COLO829 (cell line): ENCODE measurements at regions not wholly inside any gene's neighbourhood (a gene's known extent, or its start where the extent isn't known, plus 50 kb on each side); places are given as distances from the start of the nearest gene placed in this dataset.

ENCODE experiments used
- DNase-seq: peaks from one replicate; pipeline ENCODE4 v3.0.0; 2012; ENCODE audit warnings: low spot score

DNA sequence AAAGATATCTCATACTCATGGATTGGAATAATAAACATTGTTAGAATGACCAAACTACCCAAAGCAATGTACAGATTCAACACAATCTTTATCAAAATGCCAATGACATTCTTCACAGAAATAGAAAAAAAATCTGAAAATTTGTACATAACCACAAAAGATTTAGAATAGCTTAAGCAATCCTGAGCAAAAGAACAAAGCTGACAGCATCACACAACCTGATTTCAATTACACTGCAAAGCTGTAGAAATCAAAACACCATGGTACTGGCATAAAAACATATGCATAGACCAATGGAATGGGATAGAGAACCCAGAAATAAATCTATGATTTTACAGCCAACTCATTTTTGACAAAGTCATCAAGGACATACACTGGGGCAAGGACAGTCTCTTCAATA, 130.0 kb upstream of the TMEM72 start:
- DNase-seq: no peak

DNA sequence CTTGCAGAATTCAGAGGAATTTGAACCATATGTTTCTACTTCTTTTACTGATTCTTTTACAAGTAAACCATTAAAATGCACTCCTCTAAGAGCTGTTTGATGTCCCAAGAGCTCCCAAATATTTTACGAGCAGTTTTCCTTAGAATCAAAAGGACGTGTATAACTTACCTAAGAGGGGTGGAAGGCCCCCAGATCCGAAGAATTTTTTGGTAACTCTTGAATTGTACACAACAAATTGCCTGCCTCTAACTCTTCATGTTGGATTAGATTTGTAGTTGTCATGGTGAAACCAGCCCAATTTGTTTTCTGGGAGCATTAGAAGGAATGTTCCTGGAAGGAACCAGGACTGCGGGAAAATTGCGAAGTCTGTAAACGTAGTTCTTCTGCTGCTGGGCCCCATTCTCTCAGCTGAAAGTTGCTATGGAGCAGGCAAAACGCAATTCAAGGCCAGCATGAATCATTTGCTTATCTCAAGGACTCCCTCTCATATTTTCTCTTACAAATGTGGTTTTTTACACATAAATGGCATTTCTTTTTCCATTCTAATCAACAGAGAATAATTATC, 124.8 kb upstream of the TMEM72 start:
- no peak for DNase-seq

DNA sequence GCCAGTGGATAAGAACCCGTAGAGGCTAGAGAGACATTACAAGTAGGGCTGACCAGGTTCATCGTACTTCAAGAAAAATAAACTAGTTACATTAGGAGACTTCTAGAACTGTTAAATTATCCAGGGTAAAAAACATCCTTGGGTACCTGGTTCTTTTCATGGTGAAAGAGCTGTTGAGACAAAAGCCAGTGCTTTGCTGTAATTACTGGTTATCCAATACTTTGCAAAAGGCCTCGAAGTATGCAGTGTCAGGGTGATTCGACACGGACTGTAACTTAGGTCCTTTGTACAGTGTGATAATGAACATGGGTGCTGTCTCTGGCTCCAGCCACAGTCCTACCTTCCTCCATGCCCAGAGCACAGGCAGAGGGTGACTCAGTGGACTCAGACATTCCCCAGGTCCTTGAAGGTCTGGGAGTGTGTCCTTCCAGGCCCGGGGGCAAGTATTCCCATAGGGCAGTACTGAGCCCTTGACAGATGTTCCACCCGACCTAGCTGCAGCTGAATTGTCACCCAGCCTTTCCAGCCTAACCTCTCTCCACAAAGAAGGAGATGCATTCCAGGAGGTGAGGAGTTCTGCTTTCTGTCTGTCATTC, 123.6 kb upstream of the TMEM72 start:
- no peak for DNase-seq

DNA sequence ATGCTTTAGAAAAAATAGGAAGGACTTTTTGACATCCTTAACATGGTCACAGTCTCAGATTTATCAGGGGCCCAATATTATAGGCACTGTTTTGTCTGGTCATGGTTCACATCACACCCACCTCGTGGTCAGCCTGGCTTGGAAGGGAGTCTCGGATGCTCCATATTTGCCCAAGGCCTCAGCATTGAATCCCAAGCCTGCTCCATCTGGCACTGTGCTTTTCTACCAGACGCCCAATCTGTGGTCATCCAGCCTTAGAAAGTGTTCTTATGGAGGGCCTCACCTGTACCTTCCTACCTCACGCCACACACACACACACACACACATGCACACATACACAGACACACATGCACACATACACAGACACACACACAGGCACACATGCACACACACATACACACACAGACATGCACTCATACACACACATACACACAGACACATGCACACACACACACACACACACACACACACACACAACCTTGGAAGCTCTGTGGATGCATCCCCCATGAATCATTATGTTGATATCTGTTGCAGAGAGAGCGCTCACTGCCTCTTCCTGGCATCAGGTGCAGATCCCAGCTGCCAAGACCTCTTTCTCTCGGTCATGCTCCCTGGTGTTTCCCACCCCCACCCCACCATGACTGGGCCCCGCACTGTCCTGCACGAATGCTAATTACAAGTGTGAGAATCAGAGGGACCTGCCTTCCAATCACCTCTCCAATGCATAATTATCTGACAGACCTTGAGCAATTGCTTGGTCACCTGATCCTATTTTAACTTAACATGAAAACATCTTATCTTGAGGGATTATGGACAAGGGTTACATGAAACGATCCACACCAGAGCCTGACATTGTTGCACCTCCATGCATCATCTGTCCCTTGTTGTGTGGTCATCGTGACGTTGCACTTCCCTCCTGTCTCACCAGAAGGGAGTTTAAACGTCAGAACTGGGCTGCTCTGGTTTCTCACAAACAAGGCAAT, 122.7 kb upstream of the TMEM72 start:
- DNase-seq: no peak

DNA sequence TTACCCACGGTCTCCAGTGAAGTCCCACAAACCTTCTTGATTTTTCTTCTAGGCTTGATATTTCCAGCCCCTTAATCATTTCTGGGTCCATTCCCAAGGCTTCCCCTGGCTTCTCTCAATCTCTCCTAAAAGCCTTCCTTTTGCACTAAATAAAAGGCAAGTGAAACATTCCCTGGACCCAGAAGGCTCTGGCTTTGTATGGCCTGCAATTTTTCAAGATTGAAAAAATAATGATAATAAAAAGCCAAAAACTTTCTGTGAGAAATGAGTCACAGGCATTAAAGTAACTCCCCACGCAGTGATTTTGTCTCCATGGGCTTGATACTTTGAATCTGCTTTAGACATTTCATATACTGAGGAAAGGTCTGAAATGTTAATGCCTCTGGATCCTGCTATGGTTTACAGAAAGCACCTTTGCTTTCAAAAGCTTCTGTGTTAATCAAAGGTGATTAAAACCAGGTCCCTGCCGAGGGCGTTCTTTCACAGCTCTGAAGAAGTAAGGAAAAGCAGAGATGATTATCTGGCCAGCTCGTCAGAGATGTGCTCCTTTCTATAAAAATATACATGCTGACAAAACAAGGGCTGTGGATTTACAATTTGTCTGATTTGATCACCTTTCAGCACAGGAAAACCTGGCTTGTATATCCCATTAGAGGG, 118.9 kb upstream of the TMEM72 start:
- DNase-seq: no peak

DNA sequence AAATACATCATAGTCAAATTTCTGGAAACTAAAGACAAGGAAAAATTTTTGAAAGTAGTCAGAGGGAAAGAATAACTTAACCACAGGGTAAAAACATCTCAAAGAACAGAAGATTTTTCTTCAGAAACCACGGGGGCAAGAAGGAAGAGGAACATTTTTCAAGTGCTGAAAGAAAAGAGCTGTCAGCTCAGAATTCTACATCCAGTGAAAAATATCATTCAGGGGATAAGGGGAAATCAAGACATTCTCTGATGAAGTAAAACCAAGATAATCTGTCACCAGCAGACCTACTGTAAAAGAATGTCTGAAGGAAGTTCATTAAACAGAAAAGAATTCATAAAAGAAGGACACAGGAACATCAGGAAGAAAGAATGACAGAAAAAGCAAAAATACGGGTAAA, 111.2 kb upstream of the TMEM72 start:
- no peak for DNase-seq

DNA sequence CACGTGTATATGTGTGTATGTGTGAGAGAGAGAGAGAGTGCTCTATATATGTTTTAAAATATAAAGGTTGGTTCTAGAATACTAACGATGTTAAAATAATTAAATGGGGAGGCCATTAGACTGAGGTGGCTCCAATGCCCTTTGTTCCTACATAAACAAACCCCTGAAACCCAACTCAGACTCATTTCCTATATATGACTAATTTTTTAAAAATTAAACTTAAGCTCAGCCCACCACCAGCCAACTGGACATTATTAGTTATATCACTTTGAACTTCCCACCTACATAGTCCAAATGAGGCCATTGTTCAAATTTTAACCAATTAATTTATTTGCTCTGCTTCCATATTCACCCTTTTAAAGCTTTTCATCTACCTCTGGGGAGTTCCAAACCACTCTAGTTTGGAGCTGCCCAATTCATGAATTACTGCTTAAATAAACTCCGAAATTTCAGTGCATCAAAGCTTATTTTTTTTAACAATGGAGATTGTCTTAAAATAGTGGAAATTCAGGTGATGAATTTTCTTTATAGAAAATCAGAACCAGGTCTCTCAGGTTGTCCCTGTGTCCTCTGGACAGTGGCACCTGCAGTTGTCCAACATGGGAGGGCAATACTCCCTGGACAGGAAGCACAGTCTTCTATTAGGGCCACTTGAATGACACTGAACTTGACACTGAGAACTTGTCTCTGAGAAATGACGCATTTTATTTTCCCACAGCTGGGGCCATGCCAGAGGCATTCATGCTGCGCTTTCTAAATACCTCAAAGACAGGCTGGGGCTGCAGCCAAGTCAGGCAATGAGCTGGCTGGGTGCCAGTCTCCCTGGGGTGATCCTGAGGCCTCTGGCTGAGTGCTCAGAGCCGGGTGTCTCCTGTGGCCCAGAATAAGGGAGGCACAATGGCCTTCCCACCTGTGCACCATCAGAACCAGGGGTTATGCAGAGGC, 109.5 kb upstream of the TMEM72 start:
- no peak for DNase-seq

DNA sequence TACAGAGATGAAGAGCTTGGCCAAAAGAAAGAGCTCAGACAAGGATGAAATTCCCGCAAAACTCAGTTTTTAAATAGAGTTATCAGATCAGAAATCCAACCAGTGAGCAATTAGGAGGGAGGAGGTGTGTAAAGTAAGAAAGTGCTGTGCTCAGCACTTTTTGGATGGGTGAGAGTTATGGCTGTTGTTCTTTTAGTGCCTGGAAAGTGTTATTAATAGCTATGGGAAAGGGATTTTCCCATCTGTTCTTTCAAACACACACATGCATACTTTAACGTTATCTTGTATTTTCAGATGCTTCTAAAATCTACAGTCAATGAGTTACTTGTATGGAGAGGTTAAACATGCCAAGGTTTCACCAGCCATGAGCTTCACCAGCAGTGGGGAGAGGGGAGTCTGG, 107.3 kb upstream of the TMEM72 start:
- DNase-seq: no peak

DNA sequence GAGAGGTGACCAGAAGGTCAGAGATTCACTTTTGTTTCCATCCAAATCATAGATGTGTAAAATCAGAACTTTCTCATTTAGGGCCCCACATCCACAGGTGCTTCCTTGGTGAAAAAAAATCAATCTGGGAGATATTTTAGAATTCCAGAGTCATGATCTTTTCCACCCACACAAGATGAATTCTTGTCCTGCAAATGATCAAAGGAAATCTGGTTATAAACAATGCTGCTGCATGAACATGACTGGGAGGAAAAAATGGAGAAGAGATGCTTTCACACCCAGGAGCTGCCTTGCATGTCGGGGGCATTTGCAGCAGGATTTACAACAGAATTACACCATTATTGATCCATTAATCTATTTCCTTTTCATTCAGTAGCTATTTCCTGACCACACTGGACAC, 106.5 kb upstream of the TMEM72 start:
- no peak for DNase-seq

DNA sequence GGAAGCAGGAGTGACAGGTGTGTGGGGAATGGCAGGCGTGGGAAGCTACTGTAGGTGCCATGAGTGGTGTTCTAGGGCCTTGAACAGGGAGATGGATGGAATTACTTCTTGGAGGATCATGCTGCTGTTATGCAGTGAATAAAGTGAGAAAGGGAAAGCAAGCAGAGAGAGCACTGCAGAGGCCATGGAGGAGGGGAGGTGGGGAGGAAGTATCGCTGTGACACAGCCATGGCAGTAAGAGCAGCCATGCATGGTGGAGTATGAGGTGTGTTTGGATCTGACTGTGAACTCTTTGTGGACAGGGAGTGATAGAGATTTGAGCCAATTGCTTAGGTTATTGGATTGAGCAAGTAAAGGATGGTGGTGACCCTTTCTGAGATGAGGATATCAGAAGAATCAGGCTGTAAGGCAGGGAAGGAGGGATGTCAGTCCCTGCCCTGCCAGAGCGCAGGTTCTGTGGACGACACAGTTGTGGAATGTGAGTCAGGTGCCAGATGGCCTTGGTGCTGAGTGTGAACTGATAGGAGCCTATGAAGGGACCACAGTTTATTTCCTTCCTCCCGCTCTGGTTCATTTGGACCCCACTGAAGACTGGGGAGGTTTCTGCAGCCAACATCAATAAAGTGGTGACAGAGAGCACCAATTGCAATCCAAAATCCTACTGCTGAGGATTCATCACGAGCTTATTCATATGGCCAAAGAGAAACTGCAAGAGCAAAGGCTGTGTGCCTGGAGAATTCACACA, 105.5 kb upstream of the TMEM72 start:
- no peak for DNase-seq

DNA sequence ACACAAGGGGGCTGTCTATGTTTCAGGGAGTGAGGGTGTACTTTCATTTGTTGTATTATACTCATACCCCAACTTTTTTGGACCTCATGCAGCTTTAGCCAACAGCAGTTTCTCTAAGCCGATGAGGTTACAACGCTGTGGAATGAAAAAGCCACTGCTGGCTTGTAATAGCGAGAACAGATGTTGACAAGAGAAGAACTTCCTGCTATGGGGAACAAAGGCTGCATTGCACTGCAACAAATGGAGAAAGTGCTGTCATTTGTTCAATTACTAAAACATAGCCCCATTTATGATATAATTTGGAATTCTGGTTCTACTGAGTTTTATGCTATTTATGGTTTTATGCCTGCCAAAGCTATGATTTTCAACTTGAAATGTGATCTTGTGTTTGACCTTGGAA, 104.2 kb upstream of the TMEM72 start:
- DNase-seq: no peak

DNA sequence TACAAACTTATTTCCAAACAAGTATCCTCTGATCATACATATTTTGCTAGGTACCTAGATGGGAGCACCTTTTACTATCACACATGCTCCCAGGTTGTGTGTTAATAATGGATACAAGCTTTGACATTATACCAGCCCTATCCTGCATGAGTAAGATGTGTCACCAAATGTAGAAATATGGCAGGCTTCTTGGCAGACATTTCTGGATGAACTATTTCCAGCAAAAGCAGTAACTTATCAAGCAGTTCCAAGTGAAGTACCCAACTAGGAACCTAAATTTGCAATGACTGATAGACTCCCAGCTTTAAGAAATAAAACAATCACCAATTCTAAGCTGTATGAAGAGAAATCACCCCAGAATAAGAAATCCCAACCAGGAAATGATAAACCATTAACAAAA, 103.7 kb upstream of the TMEM72 start:
- DNase-seq: no peak

DNA sequence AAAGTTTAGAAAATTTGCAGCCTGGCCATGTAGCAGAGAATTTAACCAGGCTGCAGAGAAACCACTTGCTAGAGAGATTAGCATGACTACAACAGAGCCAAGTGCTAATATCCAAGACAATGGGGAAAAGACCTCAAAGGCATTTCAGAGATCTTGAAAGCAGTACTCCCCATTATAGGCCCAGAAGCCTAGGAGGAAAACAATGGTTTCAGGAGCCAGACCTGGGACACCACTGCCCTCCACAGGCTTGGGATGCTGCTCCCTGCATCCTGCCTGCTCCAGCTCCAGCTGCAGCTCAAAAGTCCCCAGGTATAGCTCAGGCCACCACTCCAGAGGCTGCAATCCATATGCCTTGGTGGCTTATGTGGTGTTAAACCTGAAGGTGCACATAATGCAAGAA, 101.5 kb upstream of the TMEM72 start:
- no peak for DNase-seq

DNA sequence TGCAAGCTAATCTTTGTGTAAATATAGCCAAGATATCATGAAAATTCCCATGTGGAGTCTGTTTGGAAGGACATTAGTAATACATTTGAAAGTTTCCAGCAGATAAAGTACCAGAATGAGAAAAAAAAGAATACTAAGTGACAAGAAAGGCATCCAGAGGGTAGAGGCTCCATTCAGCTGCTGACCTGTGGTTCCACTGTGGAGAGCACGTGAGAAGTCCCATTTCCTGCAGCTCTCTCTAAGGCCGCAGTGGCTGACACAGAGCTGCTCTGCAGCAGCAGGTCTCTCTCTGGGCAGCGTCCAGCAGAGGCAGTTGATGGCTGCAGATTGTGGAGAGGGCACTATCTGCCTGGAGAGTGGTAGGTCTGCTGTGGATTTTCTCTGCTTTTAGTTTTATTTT, 100.1 kb upstream of the TMEM72 start:
- no peak for DNase-seq

DNA sequence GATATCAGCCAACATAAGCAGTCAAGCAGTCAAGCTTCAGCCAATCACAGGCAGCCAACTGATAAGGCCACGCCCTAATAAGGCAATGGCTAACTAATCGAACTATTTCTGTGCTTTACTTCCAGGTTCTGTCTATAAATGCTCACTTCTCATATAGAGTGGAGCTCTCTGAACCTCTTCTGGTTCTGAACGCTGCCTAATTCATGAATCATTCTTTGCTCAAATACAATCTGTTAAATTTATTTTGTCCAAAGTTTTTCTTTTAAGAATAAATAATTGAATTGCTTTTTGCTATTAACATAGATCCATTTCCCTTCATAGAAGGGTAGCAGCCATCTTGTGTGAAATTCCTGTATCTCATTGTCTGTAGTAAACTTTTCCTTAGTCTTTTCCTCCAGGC, 97.9 kb upstream of the TMEM72 start:
- DNase-seq: no peak

DNA sequence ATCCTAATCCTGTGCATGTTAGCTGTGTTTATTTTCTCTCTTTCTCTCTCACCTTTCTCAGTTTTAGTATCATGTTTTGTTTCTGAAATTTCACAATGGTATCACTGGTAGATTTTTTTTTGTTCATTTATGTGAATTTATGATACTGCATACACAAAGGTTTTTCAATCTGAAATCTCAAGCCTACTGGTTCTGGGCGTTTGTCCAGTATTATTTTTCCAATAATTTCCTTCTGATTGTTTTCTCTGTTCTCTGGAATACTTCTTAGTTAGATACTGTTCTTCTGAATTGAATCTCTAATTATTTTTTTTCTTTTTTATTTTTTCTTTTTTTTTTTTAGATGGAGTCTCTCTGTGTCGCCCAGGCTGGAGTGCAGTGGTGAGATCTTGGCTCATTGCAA, 96.2 kb upstream of the TMEM72 start:
- no peak for DNase-seq

DNA sequence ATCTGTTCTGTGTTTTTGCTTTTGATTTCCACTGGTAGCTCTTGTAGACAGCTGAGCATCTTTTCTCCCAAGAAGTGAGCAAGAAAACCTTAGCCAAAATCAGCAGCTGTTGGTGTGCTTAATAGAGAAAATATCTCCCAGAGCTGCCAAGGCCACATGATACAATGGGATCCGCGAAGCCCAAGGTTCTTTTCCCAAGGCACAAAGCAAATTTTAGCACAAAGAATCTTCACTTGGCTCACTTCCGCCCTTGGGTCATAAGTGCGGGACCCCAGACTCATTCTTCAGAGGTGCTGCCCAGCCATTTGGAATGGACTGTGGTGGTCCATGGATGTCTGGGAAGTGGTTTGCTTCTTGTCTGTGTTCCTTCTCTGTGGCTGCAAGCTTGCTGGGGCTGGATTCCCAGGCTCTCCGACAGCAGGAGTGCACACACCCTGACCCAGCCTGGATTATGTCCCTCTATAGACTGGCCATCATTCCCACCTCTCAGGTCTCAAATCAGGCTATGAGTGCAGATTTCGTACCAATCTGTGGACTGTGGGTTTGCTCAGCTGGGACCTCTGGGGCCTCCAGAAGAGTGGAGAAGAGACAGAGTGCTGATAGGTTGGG, 93.0 kb upstream of the TMEM72 start:
- DNase-seq: no peak

DNA sequence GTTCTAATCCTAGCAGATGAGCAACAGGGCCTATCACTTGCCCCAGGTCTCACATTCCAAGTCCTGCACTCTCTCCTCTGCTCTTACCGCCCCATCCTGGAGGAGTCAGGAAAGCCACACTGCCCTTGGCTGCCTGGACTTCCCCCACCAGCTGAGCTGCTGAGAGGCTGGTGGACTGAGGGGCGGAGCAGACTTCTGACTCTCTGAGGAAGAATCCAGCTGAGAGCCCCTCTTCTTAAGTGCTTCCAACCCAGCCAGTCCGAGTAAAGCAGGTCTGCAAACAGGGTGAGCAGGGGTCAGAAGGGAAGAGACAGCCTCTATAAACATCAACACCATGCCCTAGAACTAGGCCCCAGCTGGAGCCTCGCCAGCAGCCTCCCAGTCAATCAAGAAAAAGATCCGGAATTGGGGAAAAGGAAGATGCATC, 92.4 kb upstream of the TMEM72 start:
- DNase-seq: no peak

DNA sequence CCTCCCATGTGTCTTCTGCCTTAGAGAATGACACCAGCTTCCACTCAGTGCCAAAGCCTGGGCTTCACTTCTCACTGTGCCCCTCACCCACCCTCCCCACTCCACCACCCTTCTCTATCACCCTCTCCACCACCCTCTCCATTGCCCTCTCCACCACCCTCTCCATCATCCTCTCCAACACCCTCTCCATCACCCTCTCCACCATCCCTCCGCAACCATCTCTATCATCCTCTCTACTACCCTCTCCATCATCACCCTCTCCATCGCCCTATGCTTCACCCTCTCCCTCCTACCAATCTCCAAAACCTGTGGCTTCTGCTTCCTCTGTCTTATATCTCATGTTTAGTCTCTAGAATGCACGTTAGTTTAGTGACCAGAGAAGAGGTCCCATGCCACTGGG, 91.0 kb upstream of the TMEM72 start:
- no peak for DNase-seq

DNA sequence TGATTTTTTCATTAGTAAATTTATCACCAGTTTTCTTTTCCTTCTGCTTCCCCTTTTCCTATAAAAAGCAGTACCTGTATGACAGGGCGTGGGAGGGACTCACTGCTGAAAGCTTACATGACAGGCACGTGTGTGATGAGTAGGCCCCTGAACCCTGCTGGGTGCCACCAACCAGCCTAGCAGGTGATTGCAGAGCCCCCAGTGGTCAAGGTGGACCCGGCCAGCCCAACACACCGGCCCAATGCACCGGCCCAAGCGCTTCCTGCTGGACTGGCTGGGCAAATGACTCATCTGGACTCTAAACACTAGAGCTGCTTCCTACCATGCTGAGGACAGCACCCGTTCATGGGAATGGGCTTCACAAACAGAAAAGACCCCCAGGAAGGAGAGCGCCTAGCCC, 89.8 kb upstream of the TMEM72 start:
- DNase-seq: no peak

DNA sequence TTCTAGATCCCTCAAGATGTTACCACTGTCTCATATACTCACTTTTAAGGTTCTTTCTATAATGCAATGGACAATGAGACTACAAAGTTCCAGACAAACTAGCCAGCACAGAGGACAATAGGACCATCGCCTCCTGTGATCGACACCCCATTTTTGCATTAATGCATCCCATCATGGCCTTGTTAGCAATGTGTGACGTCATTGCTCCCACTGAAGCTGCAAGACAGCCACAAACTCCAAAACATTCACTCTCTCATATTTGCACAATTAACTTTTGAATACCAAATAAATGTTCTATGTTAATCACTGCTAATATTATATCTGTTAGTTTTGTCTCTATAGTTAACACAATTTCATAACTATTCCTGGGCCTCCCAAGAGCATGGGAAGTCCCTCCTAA, 88.8 kb upstream of the TMEM72 start:
- DNase-seq: no peak
